ENCODE measurements at regions not wholly inside any gene's neighbourhood (a gene's known extent, or its start where the extent isn't known, plus 50 kb on each side); places are given as distances from the start of the nearest gene placed in this dataset.

GRCh38 chr12:63266988-63267387 is 116.0 kb upstream of the AVPR1A start:
- no peaks in the 10 kb centered on the region for H4K20me1 ChIP-seq (ENCODE audit: insufficient read depth, low read length)
- no peak overlapping the region for H2AFZ ChIP-seq (ENCODE audit: low read length)
- ATAC-seq: no peak
- H3K79me2 ChIP-seq (ENCODE audit: insufficient read depth, low read length): no peaks in the 10 kb centered on the region
- H3K4me3 ChIP-seq (replicated peaks in 1 of 3; ENCODE audit: insufficient read depth in 1 of 3, low read depth in 2 of 3, low read length in 3 of 3): no peak overlapping the region
- H3K4me1 ChIP-seq (ENCODE audit: insufficient read depth, low read length): no peaks in the 10 kb centered on the region
- WGBS (ENCODE audit: low lambda C conversion rate): 0% methylated on average over 1 of the region's 1 CpG
- H3K27ac ChIP-seq (ENCODE audit: extremely low read length, insufficient read depth, low read length): no peak overlapping the region
- H3K4me2 ChIP-seq (ENCODE audit: low read depth, low read length): no peak overlapping the region
- no peak for DNase-seq (ENCODE audit: low spot score)
- POLR2A ChIA-PET: no interaction called here
- no TSS peak for BruUV-seq (replicated peaks)
- intact Hi-C loops (cut with micrococcal nuclease; ENCODE audit: unreplicated experiment) (no loop called here), in situ Hi-C loops (cut with HindIII; ENCODE audit: extremely low pct_ligation_motif_present, low pct_unique_long_range_greater_than_20kb) (no loop called here)
- no peaks in the 10 kb centered on the region for H3K27me3 ChIP-seq (ENCODE audit: control insufficient read depth in 1 of 2, insufficient read depth in 2 of 2, low read length in 2 of 2)
- 0 out of 2 replicates have a peak, but pooled peaks cover 7% of the 10 kb centered on the region for H3K9me3 ChIP-seq (ENCODE audit: low read length)
- no peak for TF ChIP-seq ZNF773 (CRISPR knock-in tag; IDR thresholded peaks at IDR 0.05; ENCODE audit: borderline replicate concordance)
- TF ChIP-seq IRX3 (CRISPR knock-in tag; IDR thresholded peaks at IDR 0.05; ENCODE audit: borderline replicate concordance, low read depth): no peak
- H3K9ac ChIP-seq (ENCODE audit: insufficient read depth, low read depth, low read length): no peak overlapping the region
- no peak for FAIRE-seq
- CTCF ChIA-PET (ENCODE audit: low intra/inter-chr PET ratio, low total read pairs): no interaction called here
- H3K36me3 ChIP-seq (replicated peaks in 1 of 2; ENCODE audit: control insufficient read depth in 1 of 2, insufficient read depth in 2 of 2, low read length in 2 of 2): no peaks in the 10 kb centered on the region

- H2AFZ ChIP-seq (ENCODE audit: low read length): no peak overlapping the region
- ATAC-seq: no peak
- TF ChIP-seq ZBTB46 (CRISPR knock-in tag; IDR thresholded peaks at IDR 0.05; ENCODE audit: borderline replicate concordance): no peak
- no peak for TF ChIP-seq ZNF576 (CRISPR knock-in tag; IDR thresholded peaks at IDR 0.05)
- TF ChIP-seq ZNF382 (CRISPR knock-in tag; IDR thresholded peaks at IDR 0.05; ENCODE audit: borderline replicate concordance): no peak
- TF ChIP-seq ZNF121 (CRISPR knock-in tag; IDR thresholded peaks at IDR 0.05): no peak
- no peak for TF ChIP-seq KLF16 (CRISPR knock-in tag; IDR thresholded peaks at IDR 0.05)
- no peak for TF ChIP-seq ZNF841 (CRISPR knock-in tag; IDR thresholded peaks at IDR 0.05; ENCODE audit: borderline replicate concordance)
- TF ChIP-seq RXRA (CRISPR knock-in tag; IDR thresholded peaks at IDR 0.05): no peak
- no peak for TF ChIP-seq MYNN (CRISPR knock-in tag; IDR thresholded peaks at IDR 0.05; ENCODE audit: low read depth)
- TF ChIP-seq ISX (CRISPR knock-in tag; conservative IDR thresholded peaks at IDR 0.05): no peak
- TF ChIP-seq SALL1 (CRISPR knock-in tag; IDR thresholded peaks at IDR 0.05): no peak
- no peak for TF ChIP-seq SIN3A (IDR thresholded peaks at IDR 0.05; ENCODE audit: borderline replicate concordance, low read depth, low read length)
- no peak for TF ChIP-seq MLXIP (CRISPR knock-in tag; IDR thresholded peaks at IDR 0.05; ENCODE audit: borderline replicate concordance)
Measured at GRCh38 chr12:63264629-63265028, 113.6 kb upstream of the AVPR1A start.

More at GRCh38 chr12:63264629-63265028, 113.6 kb upstream of the AVPR1A start:
- H4K20me1 ChIP-seq (ENCODE audit: insufficient read depth, low read length): no peaks in the 10 kb centered on the region
- no peak for DNase-seq (ENCODE audit: low spot score)
- in situ Hi-C loops (cut with HindIII; ENCODE audit: extremely low pct_ligation_motif_present, low pct_unique_long_range_greater_than_20kb) (no loop called here), intact Hi-C loops (cut with micrococcal nuclease; ENCODE audit: unreplicated experiment) (no loop called here)
- H3K9ac ChIP-seq (ENCODE audit: insufficient read depth, low read depth, low read length): no peak overlapping the region
- H3K9me3 ChIP-seq (ENCODE audit: low read length): 0 out of 2 replicates have a peak, but pooled peaks cover 7% of the 10 kb centered on the region
- no peak overlapping the region for H3K4me2 ChIP-seq (ENCODE audit: low read depth, low read length)
- H3K79me2 ChIP-seq (ENCODE audit: insufficient read depth, low read length): no peaks in the 10 kb centered on the region
- no peaks in the 10 kb centered on the region for H3K27me3 ChIP-seq (ENCODE audit: control insufficient read depth in 1 of 2, insufficient read depth in 2 of 2, low read length in 2 of 2)
- ChIA-PET POLR2A (no interaction called here), CTCF (ENCODE audit: low intra/inter-chr PET ratio, low total read pairs) (no interaction called here)
- WGBS (ENCODE audit: low lambda C conversion rate): 0% methylated on average over 6 of the region's 6 CpGs
- H3K4me1 ChIP-seq (ENCODE audit: insufficient read depth, low read length): no peaks in the 10 kb centered on the region
- no peak for FAIRE-seq
- no TSS peak for BruUV-seq (replicated peaks)
- no peak overlapping the region for H3K4me3 ChIP-seq (replicated peaks in 1 of 3; ENCODE audit: insufficient read depth in 1 of 3, low read depth in 2 of 3, low read length in 3 of 3)
- no peaks in the 10 kb centered on the region for H3K36me3 ChIP-seq (replicated peaks in 1 of 2; ENCODE audit: control insufficient read depth in 1 of 2, insufficient read depth in 2 of 2, low read length in 2 of 2)
- no peak overlapping the region for H3K27ac ChIP-seq (ENCODE audit: extremely low read length, insufficient read depth, low read length)

Data from HepG2 (cell line).